GM19238 (cell line): ENCODE measurements at regions not wholly inside any gene's neighbourhood (a gene's known extent, or its start where the extent isn't known, plus 50 kb on each side); places are given as distances from the start of the nearest gene placed in this dataset.

Experiments used
- DNase-seq: peaks from one replicate; pipeline ENCODE4 v3.0.0; 2011; ENCODE audit warnings: low spot score; ENCODE audit not compliant: insufficient read length

- no peak for DNase-seq
These were observed 311.9 kb downstream of the COG6 start for GRCh38 chr13:39967199-39967959.

GRCh38 chr13:39968646-39969475 is 313.4 kb downstream of the COG6 start:
- DNase-seq: no peak

GRCh38 chr13:39970177-39970846 is 314.9 kb downstream of the COG6 start:
- DNase-seq: no peak

- no peak for DNase-seq
These were observed 316.1 kb downstream of the COG6 start for GRCh38 chr13:39971526-39971925.

- DNase-seq: no peak
These were observed 321.0 kb downstream of the COG6 start for GRCh38 chr13:39976481-39976880.

- no peak for DNase-seq
These were observed 325.6 kb downstream of the COG6 start for GRCh38 chr13:39981056-39981455.

GRCh38 chr13:39982745-39983144 is 327.3 kb downstream of the COG6 start:
- DNase-seq: no peak

GRCh38 chr13:39985071-39985470 is 329.6 kb downstream of the COG6 start:
- no peak for DNase-seq

GRCh38 chr13:39988351-39988750 is 332.9 kb downstream of the COG6 start:
- no peak for DNase-seq

- DNase-seq: no peak
These were observed 342.7 kb downstream of the COG6 start for GRCh38 chr13:39998166-39998565.

GRCh38 chr13:40002016-40002415 is 346.6 kb downstream of the COG6 start:
- DNase-seq: no peak

GRCh38 chr13:40013554-40013953 is 358.1 kb downstream of the COG6 start:
- DNase-seq: no peak

- no peak for DNase-seq
These were observed 361.6 kb downstream of the COG6 start for GRCh38 chr13:40016953-40017660.

GRCh38 chr13:40017662-40018262 is 362.3 kb downstream of the COG6 start:
- DNase-seq: no peak

GRCh38 chr13:40023595-40024203 is 368.2 kb downstream of the COG6 start:
- DNase-seq: no peak

- no peak for DNase-seq
These were observed 368.9 kb downstream of the COG6 start for GRCh38 chr13:40024204-40024966.

- no peak for DNase-seq
These were observed 369.7 kb downstream of the COG6 start for GRCh38 chr13:40024967-40025714.

- peak; percentile 24 for DNase-seq
These were observed 370.7 kb downstream of the COG6 start for GRCh38 chr13:40026174-40026585.

GRCh38 chr13:40026741-40027140 is 371.3 kb downstream of the COG6 start:
- DNase-seq: peak; percentile 8
